Parathyroid adenoma (tissue), 2 donors: ENCODE measurements at regions not wholly inside any gene's neighbourhood (a gene's known extent, or its start where the extent isn't known, plus 50 kb on each side); places are given as distances from the start of the nearest gene placed in this dataset.

Experiments
- H2AFZ ChIP-seq: fragments of 300-600 bp; sonication (generic); one replicate; pipeline ENCODE4 v1.7.0; 2017; ENCODE audit warnings: antibody characterized with exemption, mild to moderate bottlenecking
- H3K27ac ChIP-seq: fragments of 300-600 bp; sonication (generic); one replicate; pipeline ENCODE4 v1.7.0; 2017
- H3K27me3 ChIP-seq: fragments of 300-600 bp; sonication (generic); one replicate; pipeline ENCODE4 v1.7.0; 2017; ENCODE audit warnings: low read length; ENCODE audit not compliant: control insufficient read depth, insufficient read depth
- H3K36me3 ChIP-seq: fragments of 300-600 bp; sonication (generic); one replicate; pipeline ENCODE4 v1.7.0; 2017; ENCODE audit warnings: low read length; ENCODE audit not compliant: control insufficient read depth, insufficient read depth
- H3K4me1 ChIP-seq: fragments of 300-600 bp; sonication (generic); one replicate; pipeline ENCODE4 v1.7.0; 2017; ENCODE audit warnings: control low read depth
- H3K4me2 ChIP-seq: fragments of 300-600 bp; sonication (generic); one replicate; pipeline ENCODE4 v1.7.0; 2017; ENCODE audit warnings: low read length
- H3K4me3 ChIP-seq: fragments of 300-600 bp; sonication (generic); one replicate; pipeline ENCODE4 v1.7.0; 2017; ENCODE audit warnings: low read depth, low read length
- H3K79me2 ChIP-seq: fragments of 300-600 bp; sonication (generic); one replicate; pipeline ENCODE4 v1.7.0; 2017; ENCODE audit warnings: control low read depth
- H3K9ac ChIP-seq: fragments of 300-600 bp; sonication (generic); one replicate; pipeline ENCODE4 v1.7.0; 2017; ENCODE audit warnings: mild to moderate bottlenecking
- H3K9me3 ChIP-seq: fragments of 300-600 bp; sonication (generic); one replicate; pipeline ENCODE4 v1.7.0; 2017; ENCODE audit warnings: low read length; ENCODE audit not compliant: control insufficient read depth
- CTCF ChIP-seq: fragments of 300-600 bp; sonication (generic); IDR thresholded peaks from one replicate; pipeline ENCODE4 v1.7.0; 2017; ENCODE audit warnings: antibody characterized with exemption, mild to moderate bottlenecking
- donor health status: primary hyperparathyroidism.

- Histone ChIP-seq H3K9me3 (no peaks in the 10 kb centered on the region), H3K36me3 (no peaks in the 10 kb centered on the region), H3K9ac (no peak overlapping the region), H3K27ac (no peak overlapping the region), H3K79me2 (no peaks in the 10 kb centered on the region), H3K27me3 (no peaks in the 10 kb centered on the region), H2AFZ (no peak overlapping the region), H3K4me2 (no peak overlapping the region), H3K4me3 (no peak overlapping the region), H3K4me1 (no peaks in the 10 kb centered on the region)
- no peak for TF ChIP-seq CTCF
Observed at GRCh38 chr12:42834062-42834461, 244.5 kb upstream of the PRICKLE1 start.

- no peak for TF ChIP-seq CTCF
- H3K9me3 ChIP-seq, result no peaks in the 10 kb centered on the region
Observed at GRCh38 chr12:42828836-42829235, 239.3 kb upstream of the PRICKLE1 start.

GRCh38 chr12:42824327-42824726 is 234.8 kb upstream of the PRICKLE1 start:
- no peaks in the 10 kb centered on the region for H3K4me1 ChIP-seq
- H3K9ac ChIP-seq, result no peak overlapping the region
- H3K9me3 ChIP-seq, result no peaks in the 10 kb centered on the region
- no peak for TF ChIP-seq CTCF
- no peaks in the 10 kb centered on the region for H3K79me2 ChIP-seq
- no peak overlapping the region for H2AFZ ChIP-seq
- peaks cover 2% of the 10 kb centered on the region for H3K36me3 ChIP-seq
- no peak overlapping the region for H3K4me3 ChIP-seq
- no peaks in the 10 kb centered on the region for H3K27me3 ChIP-seq
- H3K27ac ChIP-seq, result no peak overlapping the region
- no peak overlapping the region for H3K4me2 ChIP-seq

More at GRCh38 chr12:42828836-42829235, 239.3 kb upstream of the PRICKLE1 start:
- Histone ChIP-seq H3K4me2 (no peak overlapping the region), H2AFZ (no peak overlapping the region), H3K27ac (no peak overlapping the region), H3K4me1 (no peaks in the 10 kb centered on the region), H3K9ac (no peak overlapping the region), H3K27me3 (no peaks in the 10 kb centered on the region), H3K36me3 (no peaks in the 10 kb centered on the region), H3K4me3 (no peak overlapping the region), H3K79me2 (no peaks in the 10 kb centered on the region)

GRCh38 chr12:42823679-42824078 is 234.1 kb upstream of the PRICKLE1 start:
- no peaks in the 10 kb centered on the region for H3K27me3 ChIP-seq
- no peak overlapping the region for H3K4me2 ChIP-seq
- no peak overlapping the region for H2AFZ ChIP-seq
- H3K36me3 ChIP-seq, result peaks cover 2% of the 10 kb centered on the region
- H3K4me1 ChIP-seq, result no peaks in the 10 kb centered on the region
- H3K79me2 ChIP-seq, result no peaks in the 10 kb centered on the region
- H3K9me3 ChIP-seq, result no peaks in the 10 kb centered on the region
- TF ChIP-seq CTCF, result no peak
- H3K27ac ChIP-seq, result no peak overlapping the region
- no peak overlapping the region for H3K9ac ChIP-seq
- no peak overlapping the region for H3K4me3 ChIP-seq

GRCh38 chr12:42819846-42820245 is 230.3 kb upstream of the PRICKLE1 start:
- no peak for TF ChIP-seq CTCF

More at GRCh38 chr12:42819846-42820245, 230.3 kb upstream of the PRICKLE1 start:
- H3K4me3 ChIP-seq, result no peak overlapping the region
- H2AFZ ChIP-seq, result no peak overlapping the region
- no peak overlapping the region for H3K4me2 ChIP-seq
- H3K36me3 ChIP-seq, result peaks cover 2% of the 10 kb centered on the region
- H3K9me3 ChIP-seq, result no peaks in the 10 kb centered on the region
- H3K9ac ChIP-seq, result no peak overlapping the region
- no peaks in the 10 kb centered on the region for H3K79me2 ChIP-seq
- H3K4me1 ChIP-seq, result no peaks in the 10 kb centered on the region
- no peak overlapping the region for H3K27ac ChIP-seq
- no peaks in the 10 kb centered on the region for H3K27me3 ChIP-seq
